Progenitor cell of endocrine pancreas (in vitro differentiated cells): ENCODE measurements at regions not wholly inside any gene's neighbourhood (a gene's known extent, or its start where the extent isn't known, plus 50 kb on each side); places are given as distances from the start of the nearest gene placed in this dataset.

Source experiments
- DNase-seq: peaks from one replicate; pipeline ENCODE4 v3.0.0; 2021; ENCODE audit warnings: low spot score; ENCODE audit not compliant: unreplicated experiment
- H3K27ac Mint-ChIP-seq: 2 replicates; pipeline ENCODE4 v1.8.0; 2021; ENCODE audit warnings: mild to moderate bottlenecking, moderate library complexity, mixed read lengths
- H3K27me3 Mint-ChIP-seq: 2 replicates; pipeline ENCODE4 v1.8.0; 2021; ENCODE audit warnings: mixed read lengths
- H3K36me3 Mint-ChIP-seq: 2 replicates; pipeline ENCODE4 v1.8.0; 2022; ENCODE audit warnings: mixed read lengths; ENCODE audit not compliant: insufficient read depth
- H3K4me1 Mint-ChIP-seq: 2 replicates; pipeline ENCODE4 v1.8.0; 2021; ENCODE audit warnings: low read depth, mixed read lengths
- H3K4me3 Mint-ChIP-seq: 2 replicates; pipeline ENCODE4 v1.8.0; 2021; ENCODE audit warnings: low read depth, mild to moderate bottlenecking, moderate library complexity, mixed read lengths
- H3K9me3 Mint-ChIP-seq: 2 replicates; pipeline ENCODE4 v1.8.0; 2021; ENCODE audit warnings: low read depth, mixed read lengths
- CTCF ChIP-seq: fragments of 200-600 bp; sonication (generic); IDR thresholded peaks from one replicate; pipeline ENCODE4 v1.5.0; 2021; ENCODE audit warnings: antibody characterized with exemption, mild to moderate bottlenecking; ENCODE audit not compliant: unreplicated experiment

GRCh38 chr2:208985644-208986043 is 438.2 kb upstream of the MAP2 start:
- no peak for TF ChIP-seq CTCF
- no peak overlapping the region for H3K4me3 Mint-ChIP-seq
- H3K27me3 Mint-ChIP-seq, result no peaks in the 10 kb centered on the region
- H3K9me3 Mint-ChIP-seq, result peaks cover 8% of the 10 kb centered on the region
- H3K4me1 Mint-ChIP-seq, result peaks cover 29% of the 10 kb centered on the region
- H3K27ac Mint-ChIP-seq, result peak overlapping the region; percentile 14
- DNase-seq, result no peak
- H3K36me3 Mint-ChIP-seq, result peaks cover 5% of the 10 kb centered on the region

GRCh38 chr2:208990716-208991115 is 433.1 kb upstream of the MAP2 start:
- H3K4me3 Mint-ChIP-seq, result no peak overlapping the region

GRCh38 chr2:208999911-209000310 is 423.9 kb upstream of the MAP2 start:
- Mint-ChIP-seq H3K27me3 (no peaks in the 10 kb centered on the region), H3K27ac (no peak overlapping the region), H3K36me3 (no peaks in the 10 kb centered on the region), H3K4me1 (no peaks in the 10 kb centered on the region), H3K4me3 (no peak overlapping the region), H3K9me3 (peaks cover 18% of the 10 kb centered on the region)
- no peak for TF ChIP-seq CTCF
- DNase-seq, result no peak

More at GRCh38 chr2:208990716-208991115, 433.1 kb upstream of the MAP2 start:
- no peak for TF ChIP-seq CTCF
- no peak for DNase-seq
- Mint-ChIP-seq H3K27me3 (no peaks in the 10 kb centered on the region), H3K9me3 (peaks cover 19% of the 10 kb centered on the region), H3K4me1 (peaks cover 12% of the 10 kb centered on the region), H3K36me3 (peaks cover 5% of the 10 kb centered on the region), H3K27ac (no peak overlapping the region)

- Mint-ChIP-seq H3K27me3 (no peaks in the 10 kb centered on the region), H3K4me1 (no peaks in the 10 kb centered on the region), H3K4me3 (no peak overlapping the region), H3K36me3 (peaks cover 4% of the 10 kb centered on the region), H3K27ac (no peak overlapping the region), H3K9me3 (peaks cover 31% of the 10 kb centered on the region)
- no peak for DNase-seq
- TF ChIP-seq CTCF, result no peak
Measured at GRCh38 chr2:209002054-209002453, 421.8 kb upstream of the MAP2 start.

- no peaks in the 10 kb centered on the region for H3K27me3 Mint-ChIP-seq
- peaks cover 5% of the 10 kb centered on the region for H3K36me3 Mint-ChIP-seq
- no peaks in the 10 kb centered on the region for H3K4me1 Mint-ChIP-seq
- peaks cover 22% of the 10 kb centered on the region for H3K9me3 Mint-ChIP-seq
- H3K4me3 Mint-ChIP-seq, result no peak overlapping the region
- no peak for TF ChIP-seq CTCF
- H3K27ac Mint-ChIP-seq, result no peak overlapping the region
- no peak for DNase-seq
Measured at GRCh38 chr2:209005371-209005770, 418.5 kb upstream of the MAP2 start.
